K562 (cell line): ENCODE measurements at regions not wholly inside any gene's neighbourhood (a gene's known extent, or its start where the extent isn't known, plus 50 kb on each side); places are given as distances from the start of the nearest gene placed in this dataset.

Experiments used
- ATAC-seq: fragments of 200-7000 bp; cut with Tn5 transposase; 3 replicates; pipeline ENCODE4 v1.9.1; 2020; ENCODE audit warnings: moderate library complexity
- BruUV-seq: library from RNA; stranded (reverse); fragments of 400-500 nt; replicated peaks from 2 replicates; lab custom pipeline; 2021; lab: Mats Ljungman, UMichigan
- CTCF ChIA-PET: fragments of 300-600 bp; formaldehyde crosslinking; extraction: SDS; loops from one replicate; lab custom pipeline; 2021; ENCODE audit warnings: low intra/inter-chr PET ratio; lab: Yijun Ruan, JAX
- POLR2A ChIA-PET: fragments of 300-600, 350-650 bp; sonication (Branson Sonifier 250); formaldehyde crosslinking; extraction: SDS; loops from one replicate; lab custom pipeline; 2021; ENCODE audit warnings: antibody characterized with exemption, inconsistent platforms; lab: Yijun Ruan, JAX
- DNase-seq, 4 experiments: peaks; one replicate each; pipeline versions ENCODE4 v3.0.0 to v3.0.0-alpha.2; 2011 to 2018; ENCODE audit warnings: low spot score in 3 of 4, mixed read lengths in 3 of 4; ENCODE audit errors: extremely low read depth in 1 of 4
- FAIRE-seq: peaks from 2 replicates; lab custom pipeline; 2011; peaks lifted over from hg19 to GRCh38; lab: Jason Lieb, UNC
- H2AFZ ChIP-seq: 2 replicates; pipeline ENCODE4 v1.6.0; 2011; ENCODE audit warnings: low read depth, low read length, control low read depth, inconsistent platforms
- H3K27ac ChIP-seq: fragments of 200-600 bp; 3 replicates; pipeline ENCODE4 v1.8.0; 2011; ENCODE audit warnings: low read depth, mild to moderate bottlenecking, control low read depth, inconsistent platforms, low read length, moderate library complexity, mixed read lengths; ENCODE audit errors: extremely low read depth
- H3K27me3 ChIP-seq, 2 experiments: fragments of 300-600 bp in 1 of 2; 2 replicates in 1 of 2; 3 replicates in 1 of 2; pipeline versions ENCODE4 v1.6.0 to v1.8.0; 2011; ENCODE audit warnings: inconsistent platforms in 2 of 2, low read length in 2 of 2, mild to moderate bottlenecking in 1 of 2, mixed read lengths in 1 of 2, moderate library complexity in 1 of 2; ENCODE audit not compliant: control insufficient read depth in 2 of 2, insufficient read depth in 2 of 2
- H3K36me3 ChIP-seq: fragments of 300-600 bp; 3 replicates; pipeline ENCODE4 v1.8.0; 2011; ENCODE audit warnings: mild to moderate bottlenecking, low read length, inconsistent platforms; ENCODE audit not compliant: control insufficient read depth, insufficient read depth
- H3K4me1 ChIP-seq, 2 experiments: fragments of 200-600 bp in 1 of 2; replicated peaks in 1 of 2; 2 replicates in 1 of 2; 3 replicates in 1 of 2; pipeline versions ENCODE4 v1.5.1 to v1.8.0; 2011; ENCODE audit warnings: inconsistent platforms in 2 of 2, low read length in 2 of 2, mild to moderate bottlenecking in 1 of 2, mixed read lengths in 1 of 2, moderate library complexity in 1 of 2; ENCODE audit not compliant: control insufficient read depth in 2 of 2, insufficient read depth in 2 of 2
- H3K4me2 ChIP-seq: 2 replicates; pipeline ENCODE4 v1.6.1; 2011; ENCODE audit warnings: low read length, control low read depth, inconsistent platforms, mixed read lengths; ENCODE audit not compliant: insufficient read depth
- H3K4me3 ChIP-seq: fragments of 200-600 bp; sonication (generic), shearing (Covaris generic); 2 replicates; pipeline ENCODE4 v1.5.1; 2016; ENCODE audit warnings: control low read depth, inconsistent platforms
- H3K79me2 ChIP-seq: fragments of 200-600 bp; 3 replicates; pipeline ENCODE4 v1.8.0; 2011; ENCODE audit warnings: low read length, inconsistent platforms; ENCODE audit not compliant: control insufficient read depth, insufficient read depth
- H3K9ac ChIP-seq, 2 experiments: 2 replicates each; pipeline versions ENCODE4 v1.6.0 to v1.6.1; 2011; ENCODE audit warnings: low read depth in 2 of 2, low read length in 2 of 2, control low read depth in 1 of 2, inconsistent platforms in 1 of 2, mild to moderate bottlenecking in 1 of 2, mixed read lengths in 1 of 2; ENCODE audit not compliant: insufficient read depth in 1 of 2
- H3K9me1 ChIP-seq: one replicate; pipeline ENCODE4 v1.6.0; 2011; ENCODE audit warnings: inconsistent platforms, mild to moderate bottlenecking, low read length, moderate library complexity; ENCODE audit not compliant: control insufficient read depth, insufficient read depth
- H3K9me3 ChIP-seq: replicated peaks from 2 replicates; pipeline ENCODE4 v1.5.1; 2011; ENCODE audit warnings: low read depth, low read length, inconsistent platforms; ENCODE audit not compliant: control insufficient read depth, insufficient read depth
- H4K20me1 ChIP-seq: replicated peaks from 2 replicates; pipeline ENCODE4 v1.6.1; 2011; ENCODE audit warnings: low read length, inconsistent platforms, mixed read lengths; ENCODE audit not compliant: control insufficient read depth, insufficient read depth
- BMI1 ChIP-seq: fragments of 150-350 bp; IDR thresholded peaks from 2 replicates; pipeline ENCODE4 v1.6.1; 2014; ENCODE audit warnings: low read length
- CEBPB ChIP-seq: fragments of 450-650 bp; IDR thresholded peaks from 2 replicates; pipeline ENCODE4 v1.6.1; 2016; ENCODE audit warnings: missing genetic modification characterization, missing compliant biosample characterization
- CHCHD3 ChIP-seq: fragments of 250-450 bp; sonication (Bioruptor Pico); IDR thresholded peaks from 2 replicates; pipeline ENCODE4 v2.1.2; 2022; ENCODE audit warnings: mild to moderate bottlenecking
- CREBBP ChIP-seq: IDR thresholded peaks from one replicate; pipeline ENCODE4 v1.6.1; 2012; ENCODE audit warnings: low read depth, mild to moderate bottlenecking, control low read depth, inconsistent platforms, low read length
- GTF2F1 ChIP-seq: IDR thresholded peaks from 2 replicates; pipeline ENCODE4 v1.6.1; 2011; ENCODE audit warnings: low read depth, low read length, improper control_type of control experiment
- L3MBTL2 ChIP-seq: fragments of 450-650 bp; IDR thresholded peaks from 2 replicates; pipeline ENCODE4 v1.6.1; 2016; ENCODE audit warnings: mild to moderate bottlenecking, moderate library complexity
- MBD2 ChIP-seq: sonication (generic); IDR thresholded peaks from 2 replicates; pipeline ENCODE4 v1.6.1; 2016; ENCODE audit warnings: low read depth, borderline replicate concordance
- NFXL1 ChIP-seq: fragments of 450-650 bp; formaldehyde crosslinking; IDR thresholded peaks from 2 replicates; pipeline ENCODE4 v1.4.0; 2021; ENCODE audit warnings: mild to moderate bottlenecking
- POLR2G ChIP-seq: fragments of 200-400 bp; formaldehyde crosslinking; IDR thresholded peaks from 2 replicates; pipeline ENCODE4 v1.6.1; 2017; ENCODE audit warnings: low read depth, mild to moderate bottlenecking, antibody characterized with exemption, low read length, moderate library complexity
- SMC3 ChIP-seq: conservative IDR thresholded peaks from 2 replicates; pipeline ENCODE4 v1.6.1; 2011; ENCODE audit warnings: low read depth, low read length, improper control_type of control experiment; ENCODE audit not compliant: insufficient read depth
- TSC22D4 ChIP-seq: fragments of 450-650 bp; IDR thresholded peaks from 2 replicates; pipeline ENCODE4 v1.6.1; 2016; ENCODE audit warnings: missing genetic modification characterization, missing biosample characterization, control low read depth
- ZNF146 ChIP-seq: IDR thresholded peaks from one replicate; pipeline ENCODE4 v1.6.1; 2018; ENCODE audit warnings: missing compliant biosample characterization; ENCODE audit not compliant: unreplicated experiment
- WGBS: fragments of 100-300 bp; shearing (Covaris generic); methylation state at CpG from one replicate; pipeline ENCODE4 v1.1.6; 2016; ENCODE audit warnings: low coverage, mixed read lengths; ENCODE audit not compliant: insufficient coverage; ENCODE audit errors: missing lambda C conversion rate; 5-methylcytosine and 5-hydroxymethylcytosine counted together
- in situ Hi-C: fragments of 300-500 bp; cut with MboI; formaldehyde crosslinking; loops from 4 replicates; pipeline ENCODE4 v1.15.0; 2018; ENCODE audit warnings: inconsistent platforms, mixed read lengths
- intact Hi-C: fragments of 100-400 bp; cut with micrococcal nuclease; formaldehyde crosslinking; loops from 2 replicates; pipeline ENCODE4 v1.14.2; 2022
- TF ChIP-seq, protein P1 (sequence below): sonication (generic); formaldehyde crosslinking; IDR thresholded peaks from 2 replicates; pipeline ENCODE4 v1.8.0; 2023; ENCODE audit warnings: mild to moderate bottlenecking, missing genetic modification reagents
- TF ChIP-seq, protein P2 (sequence below): IDR thresholded peaks from 2 replicates; pipeline ENCODE4 v1.6.1; 2014; ENCODE audit warnings: antibody characterized with exemption

DNA sequence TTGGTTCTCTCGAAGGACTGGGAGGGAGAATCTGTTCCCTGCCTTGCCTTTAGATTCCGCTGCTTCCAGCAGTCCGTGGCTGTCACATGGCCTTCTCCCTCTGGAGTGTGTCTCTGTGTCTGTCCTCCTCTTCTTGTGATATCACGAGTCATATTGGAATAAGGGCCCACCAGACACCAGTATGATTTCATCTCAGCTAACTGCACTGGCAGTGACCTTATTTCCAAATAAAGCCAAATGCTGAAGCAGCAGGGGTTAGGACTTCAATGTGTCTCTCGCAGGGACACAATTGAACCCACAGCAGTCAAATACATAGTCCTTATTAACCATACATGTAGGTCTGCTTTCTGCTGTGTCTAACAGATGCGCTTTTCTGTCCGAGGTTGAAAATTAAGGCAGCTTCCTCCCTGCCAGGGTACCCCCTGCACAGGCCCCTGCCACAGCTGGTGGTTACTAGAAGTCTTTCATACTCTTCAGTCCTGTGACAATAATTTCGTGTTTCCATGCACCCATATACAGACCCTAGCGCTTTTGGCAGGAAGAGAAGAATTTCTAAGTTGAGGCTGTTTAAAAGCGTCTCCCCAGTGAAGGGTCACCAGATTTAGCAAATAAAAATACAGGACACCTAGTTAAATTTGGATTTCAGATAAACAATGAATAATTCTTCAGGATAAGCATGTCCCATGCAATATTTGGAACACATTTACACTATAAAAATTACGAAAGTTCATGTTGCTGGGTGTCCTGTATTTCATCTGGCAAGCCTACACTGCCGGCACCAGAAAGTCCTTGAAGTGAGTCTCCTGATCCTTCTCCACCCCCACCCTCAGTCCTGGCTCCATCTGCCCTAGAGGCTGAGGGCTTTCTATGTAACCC lies 182.1 kb downstream of the ETS2 start:
- H3K9me1 ChIP-seq: peaks cover 6% of the 10 kb centered on the region
- H3K27ac ChIP-seq: no peak overlapping the region
- FAIRE-seq (no peak), DNase-seq (no peak), ATAC-seq (no peak)
- peaks cover 13 to 23% of the 10 kb centered on the region in 2 experiments for H3K4me1 ChIP-seq
- no TSS peak for BruUV-seq
- H3K4me2 ChIP-seq: no peak overlapping the region
- H3K4me3 ChIP-seq: no peak overlapping the region
- intact Hi-C loops: no loop called here
- no peak for TF ChIP-seq CEBPB (tag)
- no peak for TF ChIP-seq BMI1
- TF ChIP-seq GTF2F1: no peak
- TF ChIP-seq MBD2: no peak
- no peak for TF ChIP-seq CREBBP
- no peak for TF ChIP-seq POLR2G
- TF ChIP-seq, protein P1, sequence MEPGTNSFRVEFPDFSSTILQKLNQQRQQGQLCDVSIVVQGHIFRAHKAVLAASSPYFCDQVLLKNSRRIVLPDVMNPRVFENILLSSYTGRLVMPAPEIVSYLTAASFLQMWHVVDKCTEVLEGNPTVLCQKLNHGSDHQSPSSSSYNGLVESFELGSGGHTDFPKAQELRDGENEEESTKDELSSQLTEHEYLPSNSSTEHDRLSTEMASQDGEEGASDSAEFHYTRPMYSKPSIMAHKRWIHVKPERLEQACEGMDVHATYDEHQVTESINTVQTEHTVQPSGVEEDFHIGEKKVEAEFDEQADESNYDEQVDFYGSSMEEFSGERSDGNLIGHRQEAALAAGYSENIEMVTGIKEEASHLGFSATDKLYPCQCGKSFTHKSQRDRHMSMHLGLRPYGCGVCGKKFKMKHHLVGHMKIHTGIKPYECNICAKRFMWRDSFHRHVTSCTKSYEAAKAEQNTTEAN (CRISPR knock-in tag): no peak
- TF ChIP-seq L3MBTL2: no peak
- no peak for TF ChIP-seq NFXL1 (CRISPR knock-in tag)
- no peak for TF ChIP-seq SMC3
- no peak for TF ChIP-seq TSC22D4 (tag)
- TF ChIP-seq ZNF146 (CRISPR knock-in tag): no peak
- TF ChIP-seq CHCHD3: no peak
- TF ChIP-seq, protein P2, sequence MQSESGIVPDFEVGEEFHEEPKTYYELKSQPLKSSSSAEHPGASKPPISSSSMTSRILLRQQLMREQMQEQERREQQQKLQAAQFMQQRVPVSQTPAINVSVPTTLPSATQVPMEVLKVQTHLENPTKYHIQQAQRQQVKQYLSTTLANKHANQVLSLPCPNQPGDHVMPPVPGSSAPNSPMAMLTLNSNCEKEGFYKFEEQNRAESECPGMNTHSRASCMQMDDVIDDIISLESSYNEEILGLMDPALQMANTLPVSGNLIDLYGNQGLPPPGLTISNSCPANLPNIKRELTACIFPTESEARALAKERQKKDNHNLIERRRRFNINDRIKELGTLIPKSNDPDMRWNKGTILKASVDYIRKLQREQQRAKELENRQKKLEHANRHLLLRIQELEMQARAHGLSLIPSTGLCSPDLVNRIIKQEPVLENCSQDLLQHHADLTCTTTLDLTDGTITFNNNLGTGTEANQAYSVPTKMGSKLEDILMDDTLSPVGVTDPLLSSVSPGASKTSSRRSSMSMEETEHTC: no peak
- H2AFZ ChIP-seq: no peak overlapping the region
- ChIA-PET POLR2A (interaction anchor here (1.1 kb wide), 1 partner anchor 50 kb away, joined by 3 read pairs; no protein-coding TSS in a partner anchor), CTCF (no interaction called here)
- 0 out of 2 replicates have a peak, but pooled peaks cover 4% of the 10 kb centered on the region for H4K20me1 ChIP-seq
- H3K79me2 ChIP-seq: no peaks in the 10 kb centered on the region
- H3K36me3 ChIP-seq: no peaks in the 10 kb centered on the region
- no peak overlapping the region for H3K9ac ChIP-seq
- H3K9me3 ChIP-seq: no peaks in the 10 kb centered on the region
- WGBS: 31% methylated on average over 12 of the region's 12 CpGs
- in situ Hi-C loops: no loop called here
- peaks cover 51 to 64% of the 10 kb centered on the region in 2 experiments for H3K27me3 ChIP-seq
